Gastroesophageal sphincter (tissue), 4 donors: ENCODE measurements at regions not wholly inside any gene's neighbourhood (a gene's known extent, or its start where the extent isn't known, plus 50 kb on each side); places are given as distances from the start of the nearest gene placed in this dataset.
"Not testable (repeated sequence)": the region's sequence is repeated elsewhere in the genome, so short reads cannot be mapped to it uniquely, and the experiment has no call there.

Experiments used
- ATAC-seq: fragments of 150-250 bp; one replicate; pipeline ENCODE4 v1.9.1; 2016; ENCODE audit warnings: mild to moderate bottlenecking, moderate library complexity
- H3K27ac ChIP-seq, 4 donors: fragments of 200-600 bp; sonication (generic) in 3 of 4; 1 replicate in 3 of 4; 2 replicates in 1 of 4; pipeline ENCODE4 v1.5.1; 2016 to 2019
- H3K27me3 ChIP-seq: fragments of 200-600 bp; sonication (generic); one replicate; pipeline ENCODE4 v1.5.1; 2019
- H3K36me3 ChIP-seq, 2 donors: fragments of 200-600 bp; sonication (generic); one replicate each; pipeline ENCODE4 v1.5.1; 2019; ENCODE audit warnings: control low read depth in 1 of 2
- H3K4me1 ChIP-seq, 3 donors: fragments of 200-600 bp; sonication (generic); 1 replicate in 2 of 3; 2 replicates in 1 of 3; pipeline ENCODE4 v1.5.1; 2016 to 2019; ENCODE audit warnings: control low read depth in 2 of 3
- H3K4me3 ChIP-seq, 2 donors: fragments of 200-600 bp; sonication (generic); one replicate each; pipeline ENCODE4 v1.5.1; 2019; ENCODE audit warnings: mild to moderate bottlenecking in 1 of 2, moderate library complexity in 1 of 2
- H3K9me3 ChIP-seq, 3 donors: fragments of 200-600 bp; sonication (generic); one replicate each; pipeline ENCODE4 v1.5.1; 2017 to 2019; ENCODE audit warnings: control low read depth in 2 of 3
- EP300 ChIP-seq: sonication (generic); formaldehyde crosslinking; IDR thresholded peaks from one replicate; pipeline ENCODE4 v1.6.1; 2017; ENCODE audit warnings: antibody characterized with exemption, mild to moderate bottlenecking
- POLR2A ChIP-seq, 2 donors: fragments of 450-650 bp; IDR thresholded peaks; one replicate each; pipeline ENCODE4 v1.6.1; 2017; ENCODE audit warnings: antibody characterized with exemption in 2 of 2, mild to moderate bottlenecking in 2 of 2, moderate library complexity in 1 of 2
- POLR2AphosphoS5 ChIP-seq: sonication (generic); formaldehyde crosslinking; IDR thresholded peaks from one replicate; pipeline ENCODE4 v1.6.1; 2017; ENCODE audit warnings: antibody characterized with exemption
- WGBS, 2 donors: methylation state at CpG; one replicate each; pipeline ENCODE4 v1.1.5; 2018; ENCODE audit warnings: low coverage in 1 of 2; 5-methylcytosine and 5-hydroxymethylcytosine counted together
- TF ChIP-seq, protein P1 (sequence below), 4 experiments: fragments of 200-600 bp in 2 of 4; fragments of 450-650 bp in 2 of 4; sonication (generic) in 1 of 4; IDR thresholded peaks; one replicate each; pipeline ENCODE4 v1.5.1; 2017 to 2019; ENCODE audit warnings: antibody characterized with exemption in 4 of 4, mild to moderate bottlenecking in 2 of 4, moderate library complexity in 2 of 4

DNA sequence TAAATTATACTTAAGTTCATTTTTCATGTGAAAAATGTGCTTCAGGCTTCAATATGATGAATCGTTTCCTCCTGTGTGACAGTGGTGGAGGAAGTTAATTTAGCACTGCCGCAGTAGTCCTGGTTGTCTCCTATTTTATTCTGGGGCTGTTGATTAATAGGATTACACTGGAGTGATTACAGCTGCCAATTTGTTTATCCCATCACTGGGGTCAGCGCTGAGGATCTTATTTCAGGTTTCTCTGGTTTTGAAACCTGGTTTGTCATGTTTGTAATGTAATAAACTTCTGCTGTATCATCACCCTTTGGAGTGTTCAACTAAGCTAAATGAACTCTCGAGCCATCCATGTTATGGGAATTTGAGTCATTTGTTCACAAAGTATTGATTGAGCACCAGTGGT lies 241.7 kb upstream of the KCNN2 start:
- TF ChIP-seq EP300 (no peak), POLR2AphosphoS5 (no peak), POLR2A (IDR thresholded peaks at IDR 0.05) (no peak)
- TF ChIP-seq, protein P1, sequence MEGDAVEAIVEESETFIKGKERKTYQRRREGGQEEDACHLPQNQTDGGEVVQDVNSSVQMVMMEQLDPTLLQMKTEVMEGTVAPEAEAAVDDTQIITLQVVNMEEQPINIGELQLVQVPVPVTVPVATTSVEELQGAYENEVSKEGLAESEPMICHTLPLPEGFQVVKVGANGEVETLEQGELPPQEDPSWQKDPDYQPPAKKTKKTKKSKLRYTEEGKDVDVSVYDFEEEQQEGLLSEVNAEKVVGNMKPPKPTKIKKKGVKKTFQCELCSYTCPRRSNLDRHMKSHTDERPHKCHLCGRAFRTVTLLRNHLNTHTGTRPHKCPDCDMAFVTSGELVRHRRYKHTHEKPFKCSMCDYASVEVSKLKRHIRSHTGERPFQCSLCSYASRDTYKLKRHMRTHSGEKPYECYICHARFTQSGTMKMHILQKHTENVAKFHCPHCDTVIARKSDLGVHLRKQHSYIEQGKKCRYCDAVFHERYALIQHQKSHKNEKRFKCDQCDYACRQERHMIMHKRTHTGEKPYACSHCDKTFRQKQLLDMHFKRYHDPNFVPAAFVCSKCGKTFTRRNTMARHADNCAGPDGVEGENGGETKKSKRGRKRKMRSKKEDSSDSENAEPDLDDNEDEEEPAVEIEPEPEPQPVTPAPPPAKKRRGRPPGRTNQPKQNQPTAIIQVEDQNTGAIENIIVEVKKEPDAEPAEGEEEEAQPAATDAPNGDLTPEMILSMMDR (IDR thresholded peaks at IDR 0.05), result no peak
- 58 to 70% methylated on average over 4 of the region's 4 CpGs for WGBS, 2 donors
- Histone ChIP-seq H3K27ac (no peak overlapping the region), H3K36me3 (no peaks in the 10 kb centered on the region), H3K27me3 (no peaks in the 10 kb centered on the region), H3K9me3 (no peaks in the 10 kb centered on the region), H3K4me1 (no peaks in the 10 kb centered on the region), H3K4me3 (no peak overlapping the region)
- no peak for ATAC-seq

DNA sequence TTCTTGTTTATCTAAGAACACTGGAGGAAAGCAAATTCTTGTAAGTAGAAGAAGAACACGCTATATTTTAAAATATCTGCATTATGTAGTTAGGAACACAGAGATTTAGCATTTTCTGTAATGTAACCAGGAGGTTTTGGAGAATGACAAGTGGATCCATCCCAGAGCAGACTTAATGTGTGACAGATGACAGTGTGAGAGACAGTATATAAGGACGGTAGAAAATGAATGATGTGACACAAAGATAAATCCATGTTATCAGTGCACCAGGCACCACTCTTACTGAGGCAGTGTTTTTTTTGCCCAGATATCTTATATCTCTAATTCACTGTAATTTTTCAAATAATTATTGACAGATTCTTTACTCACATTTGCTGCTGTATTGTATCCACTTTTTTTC lies 239.0 kb upstream of the KCNN2 start:
- Histone ChIP-seq H3K36me3 (no peaks in the 10 kb centered on the region), H3K9me3 (no peaks in the 10 kb centered on the region), H3K27me3 (no peaks in the 10 kb centered on the region), H3K4me3 (no peak overlapping the region), H3K4me1 (no peaks in the 10 kb centered on the region), H3K27ac (no peak overlapping the region)
- TF ChIP-seq EP300, result no peak
- TF ChIP-seq, protein P1 (IDR thresholded peaks at IDR 0.05), result no peak
- TF ChIP-seq POLR2A (IDR thresholded peaks at IDR 0.05), result no peak
- TF ChIP-seq POLR2AphosphoS5, result no peak
- ATAC-seq, result no peak
- 48 to 85% methylated on average over 2 of the region's 2 CpGs for WGBS, 2 donors

DNA sequence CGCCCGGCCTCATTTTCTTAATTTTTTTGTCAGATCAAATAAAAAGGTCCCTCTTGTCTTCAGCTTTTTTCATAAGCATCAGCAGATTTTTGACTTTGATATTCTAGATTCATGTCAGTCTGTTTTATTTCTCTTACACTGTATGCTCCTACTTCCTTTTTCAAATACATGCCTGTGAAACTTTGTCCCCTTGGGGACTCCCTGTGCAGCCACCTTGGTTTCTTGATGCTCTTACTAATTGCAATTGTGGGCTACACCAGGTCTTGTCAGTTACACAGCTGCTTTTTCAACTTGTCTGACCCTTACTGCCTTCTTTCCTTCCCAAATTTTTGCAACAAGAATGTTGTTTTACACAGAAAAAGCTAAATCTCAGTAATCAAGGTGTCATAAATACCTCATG lies 238.2 kb upstream of the KCNN2 start:
- H3K9me3 ChIP-seq, result no peaks in the 10 kb centered on the region
- no peak overlapping the region for H3K4me3 ChIP-seq
- ATAC-seq, result no peak
- no peaks in the 10 kb centered on the region for H3K4me1 ChIP-seq
- no peaks in the 10 kb centered on the region for H3K27me3 ChIP-seq
- H3K36me3 ChIP-seq, result no peaks in the 10 kb centered on the region
- no peak overlapping the region for H3K27ac ChIP-seq
- 100% methylated on average over 2 of the region's 2 CpGs for WGBS, 2 donors
- no peak for TF ChIP-seq POLR2AphosphoS5
- TF ChIP-seq, protein P1 (IDR thresholded peaks at IDR 0.05), result no peak

DNA sequence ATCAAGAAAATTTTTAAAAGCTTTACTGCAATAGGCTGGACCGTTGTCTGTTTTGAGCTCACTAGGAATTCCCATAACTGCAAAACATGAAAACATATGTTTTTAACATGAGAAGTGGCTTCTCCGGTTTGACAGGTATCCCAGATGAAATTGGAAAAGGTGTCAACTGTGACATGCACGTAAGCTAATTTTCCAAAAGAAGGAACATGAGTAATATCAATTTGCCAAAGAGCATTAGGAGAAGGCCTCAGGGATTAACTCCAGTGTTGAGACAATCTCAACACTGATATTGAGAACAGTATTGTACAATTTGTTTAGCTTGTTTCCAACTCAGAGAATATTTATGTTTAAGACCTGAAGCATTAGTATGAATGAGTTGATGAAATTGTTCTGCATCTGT lies 215.5 kb upstream of the KCNN2 start:
- Histone ChIP-seq H3K27me3 (no peaks in the 10 kb centered on the region), H3K4me3 (no peak overlapping the region), H3K4me1 (no peaks in the 10 kb centered on the region), H3K9me3 (peaks cover 0 to 13% (median 0%) of the 10 kb centered on the region in 3 donors), H3K36me3 (no peaks in the 10 kb centered on the region), H3K27ac (no peak overlapping the region)
- no peak for ATAC-seq
- TF ChIP-seq, protein P1 (IDR thresholded peaks at IDR 0.05), result no peak
- no peak for TF ChIP-seq POLR2A (IDR thresholded peaks at IDR 0.05)
- TF ChIP-seq EP300, result no peak
- TF ChIP-seq POLR2AphosphoS5, result no peak
- WGBS, 2 donors, result 87 to 93% methylated on average over 3 of the region's 3 CpGs

DNA sequence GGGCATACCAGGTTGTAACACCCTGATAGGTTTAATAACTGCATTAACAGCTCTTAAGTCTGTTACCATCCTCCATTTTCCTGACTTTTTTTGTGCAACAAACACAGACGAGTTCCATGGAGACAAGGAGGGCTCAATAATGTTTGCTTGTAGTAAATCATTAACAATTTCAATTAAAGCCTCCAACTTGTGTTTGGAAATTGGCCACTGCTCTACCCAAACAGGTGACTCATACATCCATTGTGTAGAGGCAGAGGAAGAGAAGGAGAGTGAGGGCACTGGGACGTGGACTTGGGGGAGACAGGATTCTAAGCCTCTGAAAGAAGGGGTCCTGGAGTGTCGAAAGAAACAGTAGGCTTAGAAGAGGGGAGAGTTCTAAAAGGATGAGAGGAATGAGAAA lies 213.6 kb upstream of the KCNN2 start:
- 78 to 87% methylated on average over 1 to 3 of the region's 3 CpGs for WGBS, 2 donors
- no peaks in the 10 kb centered on the region for H3K36me3 ChIP-seq
- H3K27ac ChIP-seq, result no peak overlapping the region
- TF ChIP-seq POLR2A (IDR thresholded peaks at IDR 0.05), result no peak
- TF ChIP-seq, protein P1 (IDR thresholded peaks at IDR 0.05), result no peak
- no peak for TF ChIP-seq POLR2AphosphoS5
- TF ChIP-seq EP300, result no peak
- no peak for ATAC-seq
- no peak overlapping the region for H3K4me3 ChIP-seq
- peaks cover 0 to 13% (median 0%) of the 10 kb centered on the region in 3 donors for H3K9me3 ChIP-seq
- H3K4me1 ChIP-seq, result no peaks in the 10 kb centered on the region
- H3K27me3 ChIP-seq, result no peaks in the 10 kb centered on the region

DNA sequence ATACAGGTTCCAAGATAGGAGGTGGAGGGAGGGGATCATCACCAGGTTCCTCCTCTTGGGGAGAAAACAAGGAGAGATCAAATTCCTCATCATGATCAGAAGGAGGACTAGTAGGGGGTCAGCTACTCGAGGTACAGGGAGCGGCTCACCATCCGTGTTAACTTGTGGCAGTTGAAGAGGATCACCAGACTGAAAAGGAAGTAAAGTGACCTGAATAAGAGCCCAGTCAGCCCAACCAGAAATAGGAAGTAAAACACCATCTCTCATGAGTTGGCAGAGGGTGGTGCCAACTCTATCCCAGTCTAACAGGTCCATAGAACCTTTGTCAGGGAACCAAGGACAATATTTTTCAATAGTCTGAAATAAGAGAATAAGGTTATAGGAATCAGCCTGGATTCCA lies 213.1 kb upstream of the KCNN2 start:
- ATAC-seq, result not testable (repeated sequence)
- 60 to 67% methylated on average over 3 of the region's 3 CpGs for WGBS, 2 donors

More for the DNA sequence above, 213.1 kb upstream of the KCNN2 start:
- not testable (repeated sequence) for H3K36me3 ChIP-seq, H3K27ac ChIP-seq, H3K4me1 ChIP-seq, H3K27me3 ChIP-seq, H3K4me3 ChIP-seq
- H3K9me3 ChIP-seq, result peaks cover 0 to 13% (median 0%) of the 10 kb centered on the region in 3 donors
